Hematopoietic multipotent progenitor cell treated with erythropoietin and hydrocortisone succinate and interleukin-3 and kit ligand, for 8 days (in vitro differentiated cells): ENCODE measurements at regions not wholly inside any gene's neighbourhood (a gene's known extent, or its start where the extent isn't known, plus 50 kb on each side); places are given as distances from the start of the nearest gene placed in this dataset.
"Not testable (repeated sequence)": the region's sequence is repeated elsewhere in the genome, so short reads cannot be mapped to it uniquely, and the experiment has no call there.

ENCODE experiments used
- DNase-seq: peaks from one replicate; pipeline ENCODE4 v3.0.0-alpha.2; 2015

DNA sequence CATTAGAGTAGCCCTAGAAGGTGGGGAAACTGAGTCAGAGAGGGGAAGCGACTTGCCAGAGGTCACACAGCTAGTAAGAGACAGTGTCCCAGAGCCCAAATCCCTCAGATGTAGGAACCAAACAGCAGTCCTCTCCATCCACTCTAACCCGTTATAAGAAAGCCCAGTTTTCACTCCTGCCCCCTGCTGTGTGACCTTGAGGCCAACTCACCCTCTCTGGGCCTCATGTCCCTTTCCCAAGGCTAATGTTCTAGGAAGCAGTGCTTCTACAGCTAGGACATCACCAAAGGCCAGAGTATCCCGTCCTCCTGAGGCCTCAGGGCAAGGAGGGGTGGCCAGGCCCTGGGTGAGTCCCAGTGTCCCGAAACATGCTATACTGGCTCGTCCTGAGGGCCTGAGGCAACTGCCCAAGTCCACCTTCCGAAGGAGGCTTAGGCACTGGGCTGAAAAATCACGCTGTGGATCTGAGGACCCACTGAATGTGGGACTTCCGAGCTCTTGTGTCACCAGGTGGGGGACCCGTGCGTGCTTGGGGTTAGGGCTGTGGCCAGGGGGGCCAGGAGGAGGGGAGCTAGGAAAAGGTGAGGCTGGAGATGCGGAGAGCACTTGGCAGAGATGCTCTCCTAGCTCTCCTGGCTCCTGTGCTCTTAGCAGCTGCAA, 109.2 kb upstream of the SLC6A11 start:
- DNase-seq: no peak

DNA sequence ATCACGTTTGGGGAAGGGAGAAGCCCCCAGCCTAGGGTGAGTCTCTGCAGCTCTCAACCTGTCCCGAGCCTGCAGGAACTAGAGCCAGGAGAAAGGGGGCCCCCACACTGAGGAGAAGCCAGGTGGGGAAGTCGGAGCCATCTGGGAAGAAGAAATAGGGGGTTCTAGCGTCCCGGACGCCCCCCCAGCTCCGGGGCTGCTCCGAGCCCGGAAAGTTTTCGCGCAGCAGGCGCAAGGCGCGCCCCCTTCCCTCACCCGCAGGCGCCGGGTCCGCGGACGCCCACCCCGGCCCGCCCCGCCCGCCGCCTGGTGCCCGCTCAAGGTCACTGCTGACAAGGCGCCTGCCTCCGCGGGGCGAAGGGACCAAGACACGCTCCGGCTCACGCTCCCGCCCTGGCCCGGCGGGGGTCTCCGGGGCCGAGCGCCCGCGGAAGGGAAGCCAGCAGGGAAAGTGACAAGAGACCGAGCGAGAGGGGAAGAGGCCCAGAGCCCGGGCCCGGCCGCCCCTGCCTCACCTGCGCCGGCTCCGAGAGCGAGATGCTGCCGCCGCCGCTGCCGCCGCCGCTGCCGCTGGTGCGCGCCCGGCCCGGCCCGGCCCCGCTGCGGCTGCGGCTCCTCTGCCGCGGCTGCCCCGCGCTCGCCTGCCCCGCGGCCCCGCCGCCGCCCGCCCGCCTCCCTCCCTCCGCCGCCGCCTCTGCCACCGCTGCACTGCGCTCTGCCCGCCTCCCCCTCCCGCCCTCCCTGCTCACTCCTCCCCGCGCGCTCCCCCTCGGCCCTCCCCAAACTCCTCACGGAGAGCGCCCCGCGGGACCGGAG, 108.4 kb upstream of the SLC6A11 start:
- DNase-seq: no peak

DNA sequence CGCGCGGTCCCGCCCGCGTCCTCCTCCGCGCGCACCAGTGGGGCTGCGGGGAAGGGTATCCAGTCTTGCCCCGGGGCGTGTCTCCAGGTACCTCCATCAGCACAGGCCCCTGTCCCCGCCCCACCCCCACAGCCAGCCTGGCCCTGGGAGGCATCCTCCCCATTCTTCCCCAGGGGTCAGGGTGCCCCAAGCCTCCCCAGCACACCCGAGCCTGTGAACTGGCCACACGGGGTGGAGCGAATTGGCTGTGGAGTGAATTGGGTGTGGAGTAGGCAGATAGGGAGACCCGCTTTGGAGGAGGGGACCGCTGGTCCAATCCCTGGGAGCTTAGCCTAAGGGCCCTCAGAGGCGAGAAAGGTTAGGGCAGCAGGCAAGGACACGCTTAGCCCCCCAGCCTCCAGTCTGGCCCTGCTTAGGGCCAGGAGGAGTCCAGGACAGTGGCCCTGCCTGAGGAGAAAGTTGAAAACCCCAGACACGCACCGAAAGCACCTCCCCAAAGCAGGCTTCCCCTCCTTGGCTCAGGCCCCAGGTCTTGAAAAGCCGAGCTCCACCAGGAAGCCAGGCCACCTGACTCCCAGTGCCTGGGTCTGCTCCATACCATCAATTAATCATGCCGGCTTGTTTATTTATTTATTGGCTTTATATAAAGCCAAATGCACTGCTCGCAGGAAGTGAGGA, 107.7 kb upstream of the SLC6A11 start:
- no peak for DNase-seq

DNA sequence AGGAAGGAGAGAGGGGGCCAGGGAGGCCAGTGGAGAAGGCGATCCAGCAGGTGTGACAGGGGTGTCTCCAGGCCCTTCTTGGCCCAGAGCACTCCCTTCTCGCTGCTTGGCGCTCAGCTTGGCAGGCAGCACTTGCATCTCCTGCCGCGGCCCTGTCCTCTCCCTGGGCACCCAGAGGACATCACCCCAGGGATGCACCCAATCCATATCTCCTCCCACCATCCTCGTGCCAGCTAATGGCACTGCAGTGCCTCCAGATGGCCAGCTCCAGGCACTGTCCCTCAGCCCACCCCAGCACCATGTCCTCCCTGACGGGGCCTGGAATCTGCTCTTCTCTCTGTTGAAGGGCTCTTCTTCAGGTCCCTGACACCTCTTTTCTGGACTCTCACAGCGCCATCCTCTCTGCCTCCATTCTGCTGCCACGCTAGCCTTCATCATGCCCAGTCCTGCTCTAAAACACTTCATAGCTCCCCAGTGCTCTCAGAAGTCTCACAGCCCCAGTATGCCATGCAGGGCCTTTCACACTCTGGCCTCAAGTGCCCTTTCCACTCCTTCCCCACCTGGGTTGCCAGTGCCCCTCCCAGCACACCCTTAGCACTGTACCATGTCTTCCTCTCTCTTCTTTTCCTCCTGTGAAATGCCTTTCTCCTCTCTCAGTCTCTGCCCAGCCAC, 106.8 kb upstream of the SLC6A11 start:
- no peak for DNase-seq

DNA sequence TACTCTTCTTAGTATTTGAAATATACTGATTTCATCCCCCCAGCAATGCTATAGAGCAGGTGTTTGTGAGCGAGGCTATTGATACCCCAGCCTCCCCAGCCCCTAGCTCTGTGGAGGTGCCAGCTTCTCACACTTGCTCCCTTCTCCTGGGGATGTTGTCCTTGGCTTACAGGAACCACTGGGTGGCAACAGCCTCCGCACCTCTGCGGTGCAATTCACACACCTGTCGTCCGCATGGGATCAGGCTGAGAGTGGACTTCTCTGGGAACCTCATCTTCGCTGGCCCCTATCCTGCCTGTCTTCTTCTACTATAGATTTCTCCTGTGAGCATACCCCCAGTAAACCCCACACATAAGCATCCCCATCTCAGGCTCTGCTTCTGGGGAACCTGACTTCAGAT, 103.9 kb upstream of the SLC6A11 start:
- DNase-seq: no peak

DNA sequence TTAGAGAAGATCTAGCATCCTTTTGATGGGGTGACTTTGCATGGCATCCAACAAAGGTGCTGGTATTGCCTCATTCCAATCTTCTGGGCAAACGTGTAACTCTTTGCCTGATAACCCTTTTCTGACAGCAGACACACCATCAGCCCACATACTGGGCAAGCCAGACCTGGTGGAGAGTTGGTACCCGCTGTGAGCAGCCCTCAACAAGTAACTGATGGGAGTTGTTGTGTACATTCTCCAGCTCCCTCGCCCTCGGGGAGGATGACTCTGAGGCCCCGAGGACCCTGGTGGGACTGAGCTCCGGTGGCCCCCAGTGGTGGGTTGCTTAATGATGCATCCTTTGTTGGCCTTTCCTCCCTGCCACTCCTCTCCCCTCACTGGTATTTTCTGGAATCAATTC, 102.4 kb upstream of the SLC6A11 start:
- no peak for DNase-seq

DNA sequence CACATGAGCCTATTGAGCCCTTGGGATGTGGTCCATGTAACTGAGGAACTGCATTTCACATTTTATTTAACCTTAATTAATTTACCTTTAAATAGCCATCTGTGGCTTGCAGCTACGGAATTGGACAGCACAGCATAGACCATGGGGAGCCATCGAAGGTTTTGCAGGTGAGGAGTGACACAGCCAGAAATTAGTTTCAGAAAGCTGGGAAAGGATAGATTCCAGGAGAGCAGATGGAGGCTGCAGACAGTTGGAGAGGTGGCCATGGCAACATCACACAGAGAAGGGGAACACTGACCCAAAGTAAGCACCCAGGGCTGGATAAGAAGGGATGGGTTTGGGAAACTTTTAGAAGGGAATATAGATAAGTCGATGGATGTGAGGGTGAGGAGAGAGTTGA, 100.1 kb upstream of the SLC6A11 start:
- no peak for DNase-seq

DNA sequence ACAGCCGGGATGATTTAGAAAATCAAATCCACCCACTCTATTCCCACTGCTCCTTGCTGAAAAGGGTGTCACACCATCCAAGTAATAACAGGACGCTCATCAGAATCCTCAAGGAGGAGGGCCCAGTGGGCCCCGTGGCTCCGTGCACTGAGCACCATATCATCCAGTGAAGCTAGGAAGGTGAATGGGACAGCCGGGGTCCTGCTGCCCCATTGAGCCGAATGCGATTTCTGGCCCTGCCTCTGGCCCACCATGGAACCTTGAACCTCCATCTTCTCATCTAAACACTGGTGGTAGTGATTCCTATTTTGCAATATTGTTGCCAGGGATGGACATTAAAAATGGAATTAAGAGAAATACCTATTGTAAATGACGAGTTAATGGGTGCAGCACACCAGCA, 99.1 kb upstream of the SLC6A11 start:
- no peak for DNase-seq

DNA sequence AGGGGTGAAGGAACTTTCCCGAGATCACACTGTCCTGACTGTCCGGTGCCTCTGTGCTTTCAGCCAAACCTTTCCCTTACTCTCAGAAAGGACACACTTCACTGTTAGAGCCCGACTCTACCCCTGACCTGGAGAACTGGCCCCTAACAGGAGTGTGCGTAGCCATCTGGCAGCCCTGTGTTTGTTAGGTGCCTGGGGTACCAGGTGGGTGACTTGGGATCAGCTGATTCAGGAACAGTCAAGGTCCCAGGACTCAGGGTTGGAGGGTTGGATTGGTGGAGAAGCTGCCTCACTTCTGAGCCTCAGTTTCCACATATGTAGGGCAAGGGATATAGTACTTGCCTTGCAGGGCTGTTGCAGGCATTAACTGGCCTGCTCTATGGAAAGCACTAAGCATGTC, 98.3 kb upstream of the SLC6A11 start:
- no peak for DNase-seq

DNA sequence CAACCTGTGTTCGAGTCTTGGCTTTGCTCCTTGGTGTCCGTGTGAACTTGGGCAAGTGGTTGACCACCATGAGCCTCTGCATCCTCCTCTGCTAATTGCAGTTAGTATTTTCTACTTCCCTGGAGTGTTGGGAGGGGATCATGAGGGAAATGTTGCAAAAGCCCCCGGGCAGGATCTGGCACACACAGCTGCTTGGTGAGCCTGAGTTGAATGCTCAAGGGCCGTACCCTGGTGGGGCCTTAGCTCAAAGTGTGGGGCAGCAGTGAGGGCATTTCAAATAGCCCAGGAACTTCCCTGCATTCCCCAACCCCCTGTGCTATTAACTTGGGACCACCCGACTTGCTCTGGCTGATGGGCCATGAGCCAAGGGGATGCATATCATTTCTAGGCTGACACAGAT, 94.9 kb upstream of the SLC6A11 start:
- no peak for DNase-seq

DNA sequence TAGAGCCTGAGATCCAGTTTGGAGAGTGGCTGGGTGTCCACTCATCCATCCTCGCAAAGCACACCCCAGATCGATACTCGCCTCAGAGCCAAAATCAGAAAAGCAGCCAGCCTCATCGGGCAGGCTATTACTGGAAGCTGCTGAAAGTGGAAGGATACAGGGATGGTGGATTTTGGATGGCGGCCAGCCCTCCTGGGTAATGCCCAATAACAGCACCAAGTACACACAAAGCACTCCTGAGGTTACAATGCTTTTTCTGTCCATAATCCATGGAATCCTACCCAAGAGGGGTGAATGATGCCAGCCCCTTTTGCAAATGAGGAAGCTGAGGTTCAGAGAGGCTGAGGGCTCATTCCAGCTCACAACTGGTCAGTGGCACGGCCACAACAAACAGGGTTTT, 93.1 kb upstream of the SLC6A11 start:
- no peak for DNase-seq

DNA sequence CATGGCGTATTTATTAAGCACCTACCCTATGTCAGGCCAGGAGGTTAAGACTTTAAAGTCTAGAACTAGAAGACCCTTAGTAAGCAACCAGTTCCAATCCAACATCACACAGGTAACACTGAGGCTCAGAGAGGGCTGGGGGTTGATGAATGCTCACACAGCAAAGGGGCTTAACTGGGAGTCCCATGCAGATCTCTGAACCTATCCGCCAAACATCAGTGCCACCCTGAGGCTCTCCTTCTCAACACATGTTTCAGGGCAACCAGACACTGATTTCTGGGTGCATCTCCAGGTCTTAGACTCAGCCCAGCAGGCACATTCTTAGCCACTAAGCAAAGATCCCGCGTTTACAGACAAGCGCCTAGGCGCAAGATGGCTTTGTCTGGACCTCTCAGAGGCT, 92.0 kb upstream of the SLC6A11 start:
- no peak for DNase-seq

DNA sequence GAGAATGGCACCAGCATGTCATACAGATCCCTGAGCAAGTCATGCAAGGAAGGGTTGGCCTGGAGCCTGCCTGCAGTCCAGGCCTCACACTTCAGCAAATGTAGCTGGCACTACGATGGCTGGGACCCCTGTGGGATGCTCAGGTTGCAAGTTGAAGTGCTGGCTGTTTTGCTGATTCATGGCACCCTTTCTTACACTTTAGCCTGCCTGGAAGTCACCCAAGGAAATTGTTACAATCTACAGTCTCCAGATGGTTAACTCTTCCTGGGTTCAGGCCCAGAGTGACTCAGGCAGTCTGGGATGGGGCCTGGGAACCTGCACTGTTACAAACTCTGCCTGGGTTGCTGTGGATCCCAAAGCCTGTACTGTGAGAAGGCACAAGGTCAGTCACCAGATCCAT, 91.0 kb upstream of the SLC6A11 start:
- peak; percentile 16 for DNase-seq

DNA sequence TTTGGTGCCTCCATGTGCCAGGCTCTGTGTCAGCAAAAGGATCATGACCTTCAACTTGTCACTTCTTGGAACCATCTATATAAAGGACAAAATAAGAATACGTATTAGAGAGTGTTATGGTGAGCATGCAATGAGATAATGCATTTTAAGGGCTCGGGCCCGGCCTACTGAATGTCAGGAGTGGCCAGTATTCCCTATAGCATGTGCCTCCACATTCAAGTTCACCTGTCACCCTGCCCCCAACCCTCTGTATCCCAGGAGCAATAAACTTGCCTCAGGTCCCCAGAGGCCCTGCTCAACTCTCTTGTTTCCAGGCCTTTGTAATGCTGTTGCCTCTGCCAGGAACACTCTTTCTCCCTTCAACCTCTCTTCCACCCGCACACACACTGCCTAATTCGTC, 90.2 kb upstream of the SLC6A11 start:
- DNase-seq: no peak

DNA sequence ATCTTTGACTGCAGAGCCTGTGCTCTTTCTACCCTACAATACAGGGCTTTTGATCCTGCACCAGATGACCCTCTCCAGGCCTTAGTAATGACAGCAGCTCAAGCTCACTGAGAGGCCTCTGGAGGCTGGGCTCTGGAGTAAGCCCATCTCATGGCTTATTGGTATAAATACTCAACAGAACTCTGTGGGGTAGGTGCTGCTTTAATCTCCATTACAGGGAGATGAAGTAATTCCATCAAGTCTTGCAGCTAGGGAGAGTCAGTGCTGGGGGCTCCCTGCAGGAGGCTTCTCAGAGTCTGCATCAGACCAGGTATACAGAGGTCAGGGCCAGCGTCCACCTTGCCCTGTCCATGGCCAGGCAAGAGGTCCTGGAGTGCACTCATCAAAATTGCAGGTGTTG, 89.2 kb upstream of the SLC6A11 start:
- DNase-seq: no peak

DNA sequence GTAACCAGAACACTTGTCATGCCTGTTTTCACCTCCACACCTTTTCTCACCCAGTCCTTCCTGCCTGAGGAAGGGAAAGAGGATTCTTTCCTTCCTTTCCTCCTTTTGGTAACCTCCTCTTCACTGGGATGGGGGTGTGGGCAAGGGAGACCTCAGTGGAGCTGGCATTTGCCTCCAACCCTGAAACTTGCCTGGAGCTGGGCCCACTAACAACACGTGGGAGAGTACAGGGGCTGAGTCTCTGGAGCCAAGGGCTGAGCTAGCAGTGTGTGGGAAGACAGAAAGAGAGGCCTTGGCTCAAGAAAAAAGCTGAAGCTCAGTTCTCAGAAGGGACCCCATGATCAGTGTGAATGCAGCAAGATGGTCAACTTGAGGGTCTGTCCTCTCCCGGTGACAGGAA, 86.6 kb upstream of the SLC6A11 start:
- no peak for DNase-seq

DNA sequence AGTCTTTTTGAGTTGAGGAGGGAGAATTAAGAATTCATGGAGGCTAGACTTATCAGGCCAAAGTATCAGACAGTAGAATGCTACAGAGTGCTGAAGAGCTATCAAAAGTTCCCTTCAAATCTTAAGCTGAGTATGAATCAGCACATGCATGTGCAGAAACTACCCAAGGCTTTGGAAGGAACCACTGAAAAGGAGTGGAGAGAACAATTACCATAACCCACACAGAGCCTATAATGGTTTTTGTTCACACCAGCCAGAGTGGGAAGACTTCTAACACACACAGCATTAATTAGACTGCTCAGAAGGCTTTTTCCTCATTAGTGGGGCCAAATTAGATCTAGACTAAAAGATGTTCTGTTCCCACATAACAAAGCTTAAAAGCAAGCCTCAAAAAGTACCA, 83.7 kb upstream of the SLC6A11 start:
- no peak for DNase-seq

DNA sequence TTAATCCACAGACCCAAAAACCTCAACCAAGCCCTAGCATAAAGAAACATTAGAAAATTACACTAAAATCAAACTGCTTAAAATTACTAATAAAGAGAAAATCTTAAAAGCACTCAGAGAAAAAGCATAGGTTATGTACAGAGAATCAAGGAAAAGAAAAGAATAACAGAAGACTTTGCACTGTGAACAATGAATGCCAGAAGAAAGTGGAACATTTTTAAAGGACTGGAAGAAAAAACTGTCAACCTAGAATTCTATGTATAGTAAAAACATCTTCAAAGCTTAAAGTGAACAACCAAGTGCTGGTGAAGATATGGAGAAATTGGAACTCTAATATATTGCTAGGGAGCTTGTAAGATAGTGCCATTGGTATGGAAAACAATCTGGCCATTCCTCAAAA, 82.7 kb upstream of the SLC6A11 start:
- DNase-seq: no peak

DNA sequence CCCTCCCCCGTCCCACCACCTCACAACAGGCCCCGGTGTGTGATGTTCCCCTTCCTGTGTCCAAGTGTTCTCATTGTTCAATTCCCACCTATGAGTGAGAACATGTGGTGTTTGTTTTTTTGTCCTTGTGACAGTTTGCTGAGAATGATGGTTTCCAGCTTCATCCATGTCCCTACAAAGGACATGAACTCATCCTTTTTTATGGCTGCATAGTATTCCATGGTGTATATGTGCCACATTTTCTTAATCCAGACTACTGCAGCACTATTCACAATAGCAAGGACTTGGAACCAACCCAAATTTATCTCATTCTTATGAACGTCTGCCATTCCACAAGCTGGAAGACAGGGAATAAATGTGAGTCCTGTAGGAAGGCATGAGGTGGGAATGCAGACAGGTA, 79.6 kb upstream of the SLC6A11 start:
- not testable (repeated sequence) for DNase-seq

DNA sequence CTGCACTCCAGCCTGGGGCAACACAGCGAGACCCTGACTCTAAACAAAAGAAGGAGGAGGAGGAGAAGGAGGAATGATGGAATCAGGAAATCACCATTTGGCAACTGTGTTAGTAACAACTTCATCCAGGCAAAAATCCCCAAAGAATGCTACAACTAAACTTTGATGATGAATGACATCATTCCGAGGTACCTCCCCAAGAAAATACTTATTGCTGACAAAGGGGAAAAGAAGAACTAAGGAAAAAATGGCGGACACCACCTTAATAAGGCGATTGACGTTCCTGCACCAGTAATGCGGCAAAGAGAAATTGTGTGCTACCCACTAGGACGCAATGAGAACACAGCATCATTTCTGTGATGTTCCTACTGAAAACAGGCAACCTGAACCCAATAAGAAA, 78.2 kb upstream of the SLC6A11 start:
- no peak for DNase-seq

DNA sequence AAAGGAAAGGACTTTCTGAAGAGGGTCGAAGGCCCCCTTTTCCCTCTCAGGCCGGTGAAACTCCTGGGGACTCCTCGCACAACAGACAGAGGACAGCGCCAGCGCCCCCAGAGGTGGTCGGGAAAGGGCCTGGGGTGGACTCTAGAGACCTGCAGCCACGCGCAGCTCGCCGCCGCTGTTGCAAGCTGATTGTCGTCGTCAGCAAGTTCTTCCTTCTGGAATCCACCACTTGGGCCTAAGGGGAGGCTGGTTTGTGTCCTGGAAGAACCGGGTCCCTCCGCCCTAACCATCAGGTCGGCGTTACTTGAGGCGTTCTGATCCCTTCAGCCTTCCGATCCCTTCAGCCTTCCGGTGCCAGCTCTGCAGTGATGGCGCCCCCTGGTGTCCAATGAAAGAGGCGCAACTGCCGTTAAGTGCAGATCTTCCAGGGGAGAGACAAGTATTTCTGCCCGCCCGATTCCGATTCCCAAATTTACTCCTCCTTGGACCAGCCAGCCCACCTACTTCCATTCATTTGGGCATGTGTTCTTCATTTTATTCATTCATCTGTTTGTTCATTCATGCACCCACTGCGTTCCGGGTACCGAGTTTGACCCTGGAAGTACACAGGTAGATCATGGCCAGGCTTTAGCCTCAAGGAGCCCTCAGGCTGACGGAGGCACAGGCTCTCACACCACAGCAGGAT, 77.2 kb upstream of the SLC6A11 start:
- peak; percentile 65 for DNase-seq

DNA sequence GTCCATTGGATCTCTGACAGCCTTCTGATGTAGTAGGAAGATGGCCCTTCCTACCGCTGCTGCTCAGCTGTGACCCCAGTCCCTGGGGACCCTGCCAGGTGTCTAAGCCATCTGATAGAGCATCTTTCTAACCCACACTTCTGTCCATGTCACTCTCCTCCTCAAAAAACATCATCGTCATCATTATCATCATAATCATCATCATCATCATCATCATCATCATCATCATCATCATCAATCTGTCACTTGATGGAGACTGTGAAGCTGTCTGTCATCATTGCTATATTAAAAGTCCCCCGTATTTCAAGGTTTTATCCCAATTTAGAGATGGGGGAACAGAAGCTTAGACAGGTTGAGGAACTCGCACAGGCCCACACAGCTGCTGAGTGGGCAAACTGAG, 75.1 kb upstream of the SLC6A11 start:
- no peak for DNase-seq
